ENCODE measurements at regions not wholly inside any gene's neighbourhood (a gene's known extent, or its start where the extent isn't known, plus 50 kb on each side); places are given as distances from the start of the nearest gene placed in this dataset.

GRCh38 chr11:24157316-24157715 lies 339.5 kb upstream of the LUZP2 start:
- no peak for TF ChIP-seq CTCF (conservative IDR thresholded peaks at IDR 0.05)
- TF ChIP-seq ZFX (IDR thresholded peaks at IDR 0.05) = no peak

Data from C4-2B (cell line).